ENCODE measurements at regions not wholly inside any gene's neighbourhood (a gene's known extent, or its start where the extent isn't known, plus 50 kb on each side); places are given as distances from the start of the nearest gene placed in this dataset.

GRCh38 chr3:168807448-168807847 lies 711.7 kb upstream of the GOLIM4 start:
- no peak for TF ChIP-seq POLR2A (IDR thresholded peaks at IDR 0.05)
- TF ChIP-seq EP300 (IDR thresholded peaks at IDR 0.05) = no peak
- TF ChIP-seq POLR2AphosphoS5 (IDR thresholded peaks at IDR 0.05) = no peak
- no peak for TF ChIP-seq CTCF (IDR thresholded peaks at IDR 0.05)

GRCh38 chr3:168806871-168807270 lies 711.1 kb upstream of the GOLIM4 start:
- WGBS, 2 donors = 57 to 60% methylated on average over 1 of the region's 1 CpG
- TF ChIP-seq POLR2AphosphoS5 (IDR thresholded peaks at IDR 0.05) (no peak), EP300 (IDR thresholded peaks at IDR 0.05) (no peak), CTCF (IDR thresholded peaks at IDR 0.05) (no peak), POLR2A (IDR thresholded peaks at IDR 0.05) (no peak)
- Histone ChIP-seq H3K4me3 (no peak overlapping the region), H3K27ac (no peak overlapping the region), H3K4me1 (no peaks in the 10 kb centered on the region), H3K36me3 (no peaks in the 10 kb centered on the region), H3K9me3 (no peaks in the 10 kb centered on the region), H3K27me3 (no peaks in the 10 kb centered on the region)
- ATAC-seq (ENCODE audit: low FRiP score in 2 of 2) (no peak), DNase-seq (no peak)

More at GRCh38 chr3:168807448-168807847, 711.7 kb upstream of the GOLIM4 start:
- H3K4me3 ChIP-seq = no peak overlapping the region
- H3K36me3 ChIP-seq = no peaks in the 10 kb centered on the region
- no peak overlapping the region for H3K27ac ChIP-seq
- H3K4me1 ChIP-seq = no peaks in the 10 kb centered on the region
- H3K9me3 ChIP-seq = no peaks in the 10 kb centered on the region
- DNase-seq = no peak
- no peak for ATAC-seq (ENCODE audit: low FRiP score in 2 of 2)
- WGBS, 2 donors = 55 to 61% methylated on average over 4 of the region's 4 CpGs
- H3K27me3 ChIP-seq = no peaks in the 10 kb centered on the region

- Histone ChIP-seq H3K27ac (no peak overlapping the region), H3K4me1 (no peaks in the 10 kb centered on the region), H3K27me3 (no peaks in the 10 kb centered on the region), H3K36me3 (no peaks in the 10 kb centered on the region), H3K4me3 (no peak overlapping the region), H3K9me3 (no peaks in the 10 kb centered on the region)
- DNase-seq (no peak), ATAC-seq (ENCODE audit: low FRiP score in 2 of 2) (no peak)
- TF ChIP-seq EP300 (IDR thresholded peaks at IDR 0.05) = no peak
- TF ChIP-seq POLR2A (IDR thresholded peaks at IDR 0.05) = no peak
- no peak for TF ChIP-seq CTCF (IDR thresholded peaks at IDR 0.05)
- TF ChIP-seq POLR2AphosphoS5 (IDR thresholded peaks at IDR 0.05) = no peak
- WGBS, 2 donors = 65 to 81% methylated on average over 1 of the region's 1 CpG
Observed at GRCh38 chr3:168803536-168803935, 707.8 kb upstream of the GOLIM4 start.

GRCh38 chr3:168802766-168803165 lies 707.0 kb upstream of the GOLIM4 start:
- Histone ChIP-seq H3K27ac (no peak overlapping the region), H3K36me3 (no peaks in the 10 kb centered on the region), H3K4me1 (no peaks in the 10 kb centered on the region), H3K9me3 (no peaks in the 10 kb centered on the region), H3K27me3 (no peaks in the 10 kb centered on the region), H3K4me3 (no peak overlapping the region)
- WGBS, 2 donors = 63 to 81% methylated on average over 4 of the region's 4 CpGs
- no peak for DNase-seq
- no peak for TF ChIP-seq POLR2AphosphoS5 (IDR thresholded peaks at IDR 0.05)
- TF ChIP-seq EP300 (IDR thresholded peaks at IDR 0.05) = no peak
- TF ChIP-seq CTCF (IDR thresholded peaks at IDR 0.05) = no peak
- ATAC-seq (ENCODE audit: low FRiP score in 2 of 2) = no peak

GRCh38 chr3:168801794-168802193 lies 706.1 kb upstream of the GOLIM4 start:
- no peak for ATAC-seq (ENCODE audit: low FRiP score in 2 of 2)
- 67 to 92% methylated on average over 1 of the region's 1 CpG for WGBS, 2 donors
- Histone ChIP-seq H3K27ac (no peak overlapping the region), H3K27me3 (no peaks in the 10 kb centered on the region), H3K36me3 (no peaks in the 10 kb centered on the region), H3K9me3 (no peaks in the 10 kb centered on the region), H3K4me1 (no peaks in the 10 kb centered on the region), H3K4me3 (no peak overlapping the region)
- peak in 1 of 2 donors; percentile 4 for DNase-seq
- TF ChIP-seq EP300 (IDR thresholded peaks at IDR 0.05) (no peak), POLR2AphosphoS5 (IDR thresholded peaks at IDR 0.05) (no peak), POLR2A (IDR thresholded peaks at IDR 0.05) (no peak), CTCF (IDR thresholded peaks at IDR 0.05) (no peak)

All from upper lobe of left lung (tissue), 6 donors.